Parathyroid adenoma (tissue), 2 donors: ENCODE measurements at regions not wholly inside any gene's neighbourhood (a gene's known extent, or its start where the extent isn't known, plus 50 kb on each side); places are given as distances from the start of the nearest gene placed in this dataset.
A peak's percentile ranks its signal among the peaks of the same experiment; 100 is the strongest.

Experiments used
- H2AFZ ChIP-seq: fragments of 300-600 bp; sonication (generic); one replicate; pipeline ENCODE4 v1.7.0; 2017; ENCODE audit warnings: antibody characterized with exemption, mild to moderate bottlenecking
- H3K27ac ChIP-seq: fragments of 300-600 bp; sonication (generic); one replicate; pipeline ENCODE4 v1.7.0; 2017
- H3K27me3 ChIP-seq: fragments of 300-600 bp; sonication (generic); one replicate; pipeline ENCODE4 v1.7.0; 2017; ENCODE audit warnings: low read length; ENCODE audit not compliant: control insufficient read depth, insufficient read depth
- H3K36me3 ChIP-seq: fragments of 300-600 bp; sonication (generic); one replicate; pipeline ENCODE4 v1.7.0; 2017; ENCODE audit warnings: low read length; ENCODE audit not compliant: control insufficient read depth, insufficient read depth
- H3K4me1 ChIP-seq: fragments of 300-600 bp; sonication (generic); one replicate; pipeline ENCODE4 v1.7.0; 2017; ENCODE audit warnings: control low read depth
- H3K4me2 ChIP-seq: fragments of 300-600 bp; sonication (generic); one replicate; pipeline ENCODE4 v1.7.0; 2017; ENCODE audit warnings: low read length
- H3K4me3 ChIP-seq: fragments of 300-600 bp; sonication (generic); one replicate; pipeline ENCODE4 v1.7.0; 2017; ENCODE audit warnings: low read depth, low read length
- H3K79me2 ChIP-seq: fragments of 300-600 bp; sonication (generic); one replicate; pipeline ENCODE4 v1.7.0; 2017; ENCODE audit warnings: control low read depth
- H3K9ac ChIP-seq: fragments of 300-600 bp; sonication (generic); one replicate; pipeline ENCODE4 v1.7.0; 2017; ENCODE audit warnings: mild to moderate bottlenecking
- H3K9me3 ChIP-seq: fragments of 300-600 bp; sonication (generic); one replicate; pipeline ENCODE4 v1.7.0; 2017; ENCODE audit warnings: low read length; ENCODE audit not compliant: control insufficient read depth
- TF ChIP-seq, protein P1 (sequence below): fragments of 300-600 bp; sonication (generic); IDR thresholded peaks from one replicate; pipeline ENCODE4 v1.7.0; 2017; ENCODE audit warnings: antibody characterized with exemption, mild to moderate bottlenecking
- donor health status: primary hyperparathyroidism.

DNA sequence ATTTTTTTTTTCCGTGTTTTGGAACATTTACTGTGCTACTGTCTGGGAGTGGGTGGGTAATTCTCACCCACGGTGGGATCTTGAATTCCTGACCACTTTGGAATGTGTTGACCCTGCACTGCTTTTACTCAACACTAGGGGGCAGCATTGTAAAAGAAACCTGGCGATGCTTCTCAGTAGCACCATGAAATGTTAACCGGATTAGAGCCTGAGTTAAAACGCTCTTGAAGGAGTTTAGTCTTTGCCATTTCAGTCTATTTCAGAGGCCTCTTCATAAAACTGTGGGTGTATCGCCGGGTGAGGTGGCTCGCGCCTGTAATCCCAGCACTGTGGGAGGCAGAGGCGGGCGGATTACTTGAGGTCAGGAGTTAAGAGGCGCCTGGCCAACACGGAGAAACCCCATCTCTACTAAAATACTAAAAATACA is 79.0 kb upstream of the PRNP start:
- Histone ChIP-seq H3K4me1 (no peaks in the 10 kb centered on the region), H3K79me2 (no peaks in the 10 kb centered on the region), H3K36me3 (no peaks in the 10 kb centered on the region), H3K27ac (no peak overlapping the region), H3K9me3 (no peaks in the 10 kb centered on the region), H3K4me2 (no peak overlapping the region), H3K4me3 (no peak overlapping the region), H3K27me3 (no peaks in the 10 kb centered on the region), H2AFZ (peak overlapping the region; percentile 30), H3K9ac (no peak overlapping the region)
- TF ChIP-seq, protein P1, sequence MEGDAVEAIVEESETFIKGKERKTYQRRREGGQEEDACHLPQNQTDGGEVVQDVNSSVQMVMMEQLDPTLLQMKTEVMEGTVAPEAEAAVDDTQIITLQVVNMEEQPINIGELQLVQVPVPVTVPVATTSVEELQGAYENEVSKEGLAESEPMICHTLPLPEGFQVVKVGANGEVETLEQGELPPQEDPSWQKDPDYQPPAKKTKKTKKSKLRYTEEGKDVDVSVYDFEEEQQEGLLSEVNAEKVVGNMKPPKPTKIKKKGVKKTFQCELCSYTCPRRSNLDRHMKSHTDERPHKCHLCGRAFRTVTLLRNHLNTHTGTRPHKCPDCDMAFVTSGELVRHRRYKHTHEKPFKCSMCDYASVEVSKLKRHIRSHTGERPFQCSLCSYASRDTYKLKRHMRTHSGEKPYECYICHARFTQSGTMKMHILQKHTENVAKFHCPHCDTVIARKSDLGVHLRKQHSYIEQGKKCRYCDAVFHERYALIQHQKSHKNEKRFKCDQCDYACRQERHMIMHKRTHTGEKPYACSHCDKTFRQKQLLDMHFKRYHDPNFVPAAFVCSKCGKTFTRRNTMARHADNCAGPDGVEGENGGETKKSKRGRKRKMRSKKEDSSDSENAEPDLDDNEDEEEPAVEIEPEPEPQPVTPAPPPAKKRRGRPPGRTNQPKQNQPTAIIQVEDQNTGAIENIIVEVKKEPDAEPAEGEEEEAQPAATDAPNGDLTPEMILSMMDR: peak; percentile 95

DNA sequence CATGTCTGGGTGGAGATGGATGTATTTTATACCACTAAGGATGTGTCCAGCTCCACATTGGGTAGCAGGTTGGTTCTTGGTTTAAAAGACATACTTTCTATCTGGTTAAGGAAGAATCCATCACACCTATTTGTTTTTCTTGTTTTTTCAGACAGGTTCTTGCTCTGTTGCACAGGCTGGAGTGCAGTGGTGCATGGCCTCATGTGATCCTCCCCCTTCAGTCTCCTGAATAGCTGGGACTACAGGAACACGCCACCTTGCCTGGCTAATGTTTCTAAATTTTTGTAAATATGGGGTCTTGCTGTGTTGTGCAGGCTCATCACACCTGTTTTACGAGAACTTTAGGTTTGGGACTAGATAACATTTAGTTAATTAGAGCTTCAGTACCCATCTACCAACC is 80.2 kb upstream of the PRNP start:
- Histone ChIP-seq H3K36me3 (no peaks in the 10 kb centered on the region), H3K9me3 (no peaks in the 10 kb centered on the region), H3K27me3 (no peaks in the 10 kb centered on the region), H2AFZ (no peak overlapping the region), H3K79me2 (no peaks in the 10 kb centered on the region), H3K4me3 (no peak overlapping the region), H3K4me2 (no peak overlapping the region), H3K4me1 (no peaks in the 10 kb centered on the region), H3K9ac (no peak overlapping the region), H3K27ac (no peak overlapping the region)
- TF ChIP-seq, protein P1: no peak

DNA sequence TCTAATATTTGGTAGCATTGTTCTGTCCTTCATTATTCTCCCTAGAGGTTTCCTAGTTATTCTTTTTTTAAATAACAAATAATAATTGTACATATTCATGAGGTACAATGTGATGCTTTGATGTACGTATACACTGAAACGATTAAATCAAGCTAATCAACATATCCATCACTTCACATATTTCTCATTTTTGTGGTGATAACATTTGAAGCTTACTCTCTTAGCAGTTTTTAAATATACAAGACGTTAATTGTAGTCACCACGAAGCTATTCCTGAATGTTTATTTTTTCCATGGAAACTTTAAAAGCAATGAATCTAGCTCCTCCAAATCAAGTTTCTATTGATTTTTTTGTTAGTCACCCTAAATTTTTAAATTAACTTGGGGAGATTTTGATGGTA is 81.1 kb upstream of the PRNP start:
- Histone ChIP-seq H3K27me3 (no peaks in the 10 kb centered on the region), H3K36me3 (no peaks in the 10 kb centered on the region), H3K9me3 (no peaks in the 10 kb centered on the region), H3K27ac (no peak overlapping the region), H3K4me1 (no peaks in the 10 kb centered on the region), H3K4me3 (no peak overlapping the region), H3K9ac (no peak overlapping the region), H3K79me2 (no peaks in the 10 kb centered on the region), H3K4me2 (no peak overlapping the region), H2AFZ (no peak overlapping the region)
- TF ChIP-seq, protein P1: no peak

DNA sequence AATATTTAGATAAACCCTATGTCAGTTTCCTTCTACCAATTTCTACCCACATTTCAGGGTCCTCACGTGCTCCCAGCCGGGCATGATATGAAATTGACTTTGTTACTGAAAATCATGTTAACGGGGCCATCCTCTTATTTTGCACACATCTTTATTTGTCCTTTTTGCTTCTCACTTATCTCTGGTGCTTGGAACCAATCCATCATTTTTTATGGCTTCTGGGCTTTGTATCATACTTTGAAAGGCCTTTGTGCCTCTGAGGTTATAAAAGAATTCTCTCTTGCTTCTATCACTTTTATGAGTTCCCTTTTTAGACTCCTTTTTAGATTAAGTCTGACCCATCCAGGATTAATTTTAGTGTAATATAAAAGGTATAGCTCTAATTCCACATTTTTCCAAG is 81.7 kb upstream of the PRNP start:
- Histone ChIP-seq H3K4me2 (no peak overlapping the region), H3K36me3 (no peaks in the 10 kb centered on the region), H2AFZ (no peak overlapping the region), H3K9me3 (no peaks in the 10 kb centered on the region), H3K4me3 (no peak overlapping the region), H3K27ac (no peak overlapping the region), H3K4me1 (no peaks in the 10 kb centered on the region), H3K9ac (no peak overlapping the region), H3K79me2 (no peaks in the 10 kb centered on the region), H3K27me3 (no peaks in the 10 kb centered on the region)
- TF ChIP-seq, protein P1: no peak

DNA sequence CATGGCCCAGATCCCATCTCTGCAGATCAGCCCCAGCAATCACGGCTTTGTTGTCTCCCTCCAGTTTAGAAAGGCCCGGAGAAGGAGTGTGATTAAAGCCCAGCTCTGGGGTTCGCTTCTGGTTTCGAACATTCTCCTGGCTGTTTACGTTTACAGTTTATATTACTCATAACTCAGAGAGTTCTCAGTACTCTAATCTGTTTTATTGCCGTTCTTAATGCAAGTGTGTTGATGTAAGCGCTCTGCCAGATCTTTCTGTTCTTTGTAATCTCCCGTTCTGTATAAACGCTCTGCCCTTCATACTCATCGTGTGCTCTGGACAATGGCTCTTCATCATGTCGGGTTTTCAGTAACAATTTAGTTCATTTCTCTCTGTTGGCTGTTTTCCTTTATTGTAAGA is 82.5 kb upstream of the PRNP start:
- Histone ChIP-seq H3K4me1 (no peaks in the 10 kb centered on the region), H3K27ac (no peak overlapping the region)
- TF ChIP-seq, protein P1: no peak

More for the DNA sequence above, 82.5 kb upstream of the PRNP start:
- Histone ChIP-seq H3K9ac (no peak overlapping the region), H3K4me2 (no peak overlapping the region), H3K27me3 (no peaks in the 10 kb centered on the region), H3K79me2 (no peaks in the 10 kb centered on the region), H2AFZ (no peak overlapping the region), H3K36me3 (no peaks in the 10 kb centered on the region), H3K9me3 (no peaks in the 10 kb centered on the region), H3K4me3 (no peak overlapping the region)
